ENCODE measurements at regions not wholly inside any gene's neighbourhood (a gene's known extent, or its start where the extent isn't known, plus 50 kb on each side); places are given as distances from the start of the nearest gene placed in this dataset.

GRCh38 chr4:181688432-181688831, 554.8 kb upstream of the TENM3 start:
- DNase-seq (ENCODE audit: extremely low read depth, low read depth, low spot score): no peak

GRCh38 chr4:181688872-181689271, 554.3 kb upstream of the TENM3 start:
- DNase-seq (ENCODE audit: extremely low read depth, low read depth, low spot score): no peak

GRCh38 chr4:181690498-181690897, 552.7 kb upstream of the TENM3 start:
- no peak for DNase-seq (ENCODE audit: extremely low read depth, low read depth, low spot score)

- no peak for DNase-seq (ENCODE audit: extremely low read depth, low read depth, low spot score)
Measured at GRCh38 chr4:181692965-181693364, 550.2 kb upstream of the TENM3 start.

GRCh38 chr4:181693517-181693916, 549.7 kb upstream of the TENM3 start:
- no peak for DNase-seq (ENCODE audit: extremely low read depth, low read depth, low spot score)

GRCh38 chr4:181698221-181698620, 545.0 kb upstream of the TENM3 start:
- DNase-seq (ENCODE audit: extremely low read depth, low read depth, low spot score): no peak

GRCh38 chr4:181701214-181701613, 542.0 kb upstream of the TENM3 start:
- DNase-seq (ENCODE audit: extremely low read depth, low read depth, low spot score): no peak

- no peak for DNase-seq (ENCODE audit: extremely low read depth, low read depth, low spot score)
Measured at GRCh38 chr4:181701894-181702293, 541.3 kb upstream of the TENM3 start.

GRCh38 chr4:181702864-181703495, 540.2 kb upstream of the TENM3 start:
- no peak for DNase-seq (ENCODE audit: extremely low read depth, low read depth, low spot score)

GRCh38 chr4:181710143-181710542, 533.1 kb upstream of the TENM3 start:
- no peak for DNase-seq (ENCODE audit: extremely low read depth, low read depth, low spot score)

- no peak for DNase-seq (ENCODE audit: extremely low read depth, low read depth, low spot score)
Measured at GRCh38 chr4:181711387-181711786, 531.8 kb upstream of the TENM3 start.

- DNase-seq (ENCODE audit: extremely low read depth, low read depth, low spot score): no peak
Measured at GRCh38 chr4:181728305-181728966, 514.8 kb upstream of the TENM3 start.

- DNase-seq (ENCODE audit: extremely low read depth, low read depth, low spot score): no peak
Measured at GRCh38 chr4:181731900-181732299, 511.3 kb upstream of the TENM3 start.

- no peak for DNase-seq (ENCODE audit: extremely low read depth, low read depth, low spot score)
Measured at GRCh38 chr4:181737744-181738143, 505.5 kb upstream of the TENM3 start.

GRCh38 chr4:181739031-181739430, 504.2 kb upstream of the TENM3 start:
- no peak for DNase-seq (ENCODE audit: extremely low read depth, low read depth, low spot score)

GRCh38 chr4:181741513-181741912, 501.7 kb upstream of the TENM3 start:
- DNase-seq (ENCODE audit: extremely low read depth, low read depth, low spot score): no peak

GRCh38 chr4:181745933-181746625, 497.1 kb upstream of the TENM3 start:
- no peak for DNase-seq (ENCODE audit: extremely low read depth, low read depth, low spot score)

- DNase-seq (ENCODE audit: extremely low read depth, low read depth, low spot score): no peak
Measured at GRCh38 chr4:181748581-181748980, 494.6 kb upstream of the TENM3 start.

- no peak for DNase-seq (ENCODE audit: extremely low read depth, low read depth, low spot score)
Measured at GRCh38 chr4:181752516-181752915, 490.7 kb upstream of the TENM3 start.

- no peak for DNase-seq (ENCODE audit: extremely low read depth, low read depth, low spot score)
Measured at GRCh38 chr4:181753207-181753606, 490.0 kb upstream of the TENM3 start.

- DNase-seq (ENCODE audit: extremely low read depth, low read depth, low spot score): no peak
Measured at GRCh38 chr4:181755846-181756245, 487.4 kb upstream of the TENM3 start.

- no peak for DNase-seq (ENCODE audit: extremely low read depth, low read depth, low spot score)
Measured at GRCh38 chr4:181756451-181757095, 486.6 kb upstream of the TENM3 start.
